ENCODE measurements at regions not wholly inside any gene's neighbourhood (a gene's known extent, or its start where the extent isn't known, plus 50 kb on each side); places are given as distances from the start of the nearest gene placed in this dataset.

DNA sequence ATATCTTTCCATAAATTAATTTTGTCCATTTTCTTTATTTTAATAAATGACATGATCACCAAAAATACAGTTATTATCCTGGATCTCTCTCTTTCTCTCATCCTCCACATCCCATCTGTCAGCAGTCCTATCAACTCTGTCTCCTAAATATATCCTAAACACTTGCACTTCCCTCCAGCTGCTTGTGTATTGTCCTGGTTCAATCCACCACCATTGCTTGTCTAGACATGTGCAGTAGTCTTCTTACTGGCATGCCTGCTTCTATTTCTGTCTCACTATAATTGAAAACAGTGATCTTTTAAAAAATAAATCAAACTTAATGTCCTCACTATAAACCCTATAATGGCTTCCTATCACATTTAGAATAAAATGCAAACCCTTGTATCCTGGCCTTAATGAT, 2168.6 kb upstream of the PIK3C3 start:
- DNase-seq: no peak
- Histone ChIP-seq H3K27me3 (no peaks in the 10 kb centered on the region), H3K36me3 (no peaks in the 10 kb centered on the region), H3K4me3 (no peak overlapping the region), H3K27ac (no peak overlapping the region), H3K9me3 (no peaks in the 10 kb centered on the region), H3K4me1 (no peaks in the 10 kb centered on the region)
- intact Hi-C loops (cut with DNase I): no loop called here
- TF ChIP-seq EP300 (IDR thresholded peaks at IDR 0.05) (no peak), POLR2A (IDR thresholded peaks at IDR 0.05) (no peak), POLR2AphosphoS5 (IDR thresholded peaks at IDR 0.05) (no peak)
- TF ChIP-seq, protein P1, sequence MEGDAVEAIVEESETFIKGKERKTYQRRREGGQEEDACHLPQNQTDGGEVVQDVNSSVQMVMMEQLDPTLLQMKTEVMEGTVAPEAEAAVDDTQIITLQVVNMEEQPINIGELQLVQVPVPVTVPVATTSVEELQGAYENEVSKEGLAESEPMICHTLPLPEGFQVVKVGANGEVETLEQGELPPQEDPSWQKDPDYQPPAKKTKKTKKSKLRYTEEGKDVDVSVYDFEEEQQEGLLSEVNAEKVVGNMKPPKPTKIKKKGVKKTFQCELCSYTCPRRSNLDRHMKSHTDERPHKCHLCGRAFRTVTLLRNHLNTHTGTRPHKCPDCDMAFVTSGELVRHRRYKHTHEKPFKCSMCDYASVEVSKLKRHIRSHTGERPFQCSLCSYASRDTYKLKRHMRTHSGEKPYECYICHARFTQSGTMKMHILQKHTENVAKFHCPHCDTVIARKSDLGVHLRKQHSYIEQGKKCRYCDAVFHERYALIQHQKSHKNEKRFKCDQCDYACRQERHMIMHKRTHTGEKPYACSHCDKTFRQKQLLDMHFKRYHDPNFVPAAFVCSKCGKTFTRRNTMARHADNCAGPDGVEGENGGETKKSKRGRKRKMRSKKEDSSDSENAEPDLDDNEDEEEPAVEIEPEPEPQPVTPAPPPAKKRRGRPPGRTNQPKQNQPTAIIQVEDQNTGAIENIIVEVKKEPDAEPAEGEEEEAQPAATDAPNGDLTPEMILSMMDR (IDR thresholded peaks at IDR 0.05): no peak

DNA sequence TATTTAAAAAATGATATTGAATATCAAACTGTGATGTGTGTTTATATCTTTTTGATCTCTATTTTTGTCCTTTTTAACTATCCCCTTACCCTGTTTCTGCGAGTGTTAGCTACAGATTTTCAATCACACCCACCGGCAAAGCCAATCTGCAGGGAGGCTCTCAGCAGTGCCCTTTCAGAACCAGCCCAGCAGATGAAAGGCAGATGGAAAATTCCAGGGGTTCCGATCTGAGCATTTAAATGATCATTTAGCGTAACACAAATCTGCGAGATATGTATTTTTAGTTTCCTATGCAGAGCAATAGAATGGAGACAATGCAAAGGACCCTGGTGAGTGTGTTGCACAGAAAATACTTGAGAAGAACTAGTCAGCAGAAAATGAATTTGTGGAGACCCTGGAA, 2170.5 kb upstream of the PIK3C3 start:
- H3K36me3 ChIP-seq: no peaks in the 10 kb centered on the region
- H3K27ac ChIP-seq: no peak overlapping the region
- H3K27me3 ChIP-seq: no peaks in the 10 kb centered on the region
- DNase-seq: no peak
- intact Hi-C loops (cut with DNase I): no loop called here
- no peaks in the 10 kb centered on the region for H3K9me3 ChIP-seq
- H3K4me3 ChIP-seq: no peak overlapping the region
- WGBS, 2 donors: 93% methylated on average over 5 of the region's 5 CpGs
- TF ChIP-seq, protein P1 (IDR thresholded peaks at IDR 0.05): no peak
- no peak for TF ChIP-seq EP300 (IDR thresholded peaks at IDR 0.05)
- TF ChIP-seq POLR2AphosphoS5 (IDR thresholded peaks at IDR 0.05): no peak
- no peak for TF ChIP-seq POLR2A (IDR thresholded peaks at IDR 0.05)
- H3K4me1 ChIP-seq: no peaks in the 10 kb centered on the region

DNA sequence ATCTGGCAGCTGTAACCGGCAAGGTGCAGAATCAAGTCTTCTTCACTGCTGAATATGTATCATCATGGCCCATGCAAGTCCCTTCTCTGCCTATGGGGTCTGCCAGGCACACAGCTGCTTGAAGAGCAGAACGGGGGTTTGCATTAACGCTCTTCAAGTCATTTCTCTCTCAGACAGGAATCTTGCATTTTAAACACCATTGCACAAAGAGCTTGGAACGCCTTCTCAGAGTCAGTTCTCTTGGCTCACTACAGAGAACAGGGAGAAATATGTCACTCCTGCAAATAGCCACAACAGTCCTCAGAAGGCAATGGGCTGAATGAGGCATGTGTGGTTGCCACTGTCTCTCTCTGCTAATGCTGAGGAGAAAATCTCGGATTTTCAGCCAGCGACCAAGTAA, 2173.5 kb upstream of the PIK3C3 start:
- Histone ChIP-seq H3K36me3 (no peaks in the 10 kb centered on the region), H3K4me3 (no peak overlapping the region), H3K9me3 (peaks cover 0 to 3% (median 0%) of the 10 kb centered on the region in 4 donors), H3K4me1 (no peaks in the 10 kb centered on the region), H3K27ac (no peak overlapping the region), H3K27me3 (no peaks in the 10 kb centered on the region)
- 86 to 89% methylated on average over 6 of the region's 6 CpGs for WGBS, 2 donors
- no peak for TF ChIP-seq POLR2AphosphoS5 (IDR thresholded peaks at IDR 0.05)
- TF ChIP-seq EP300 (IDR thresholded peaks at IDR 0.05): no peak
- no peak for TF ChIP-seq POLR2A (IDR thresholded peaks at IDR 0.05)
- TF ChIP-seq, protein P1 (IDR thresholded peaks at IDR 0.05): no peak
- DNase-seq: no peak
- intact Hi-C loops (cut with DNase I): no loop called here

DNA sequence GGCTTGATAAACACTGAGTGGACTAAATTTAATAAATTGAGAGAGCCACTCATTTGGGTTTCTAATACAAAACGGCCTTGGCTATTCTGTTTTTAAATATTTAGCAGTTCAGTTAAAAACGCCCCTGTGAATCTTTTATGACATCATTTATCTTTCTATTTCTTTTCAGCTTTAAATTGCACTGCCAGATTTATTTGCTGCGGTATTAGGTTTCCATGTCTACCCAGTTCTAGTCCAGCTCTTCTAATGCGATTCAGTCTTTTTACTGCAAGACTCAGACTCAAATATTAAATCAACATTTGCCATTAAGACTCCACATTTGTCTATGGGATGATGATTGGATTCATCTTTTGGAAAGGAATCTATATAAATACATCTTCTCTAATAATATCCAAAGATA, 2174.3 kb upstream of the PIK3C3 start:
- H3K4me3 ChIP-seq: no peak overlapping the region
- H3K27me3 ChIP-seq: no peaks in the 10 kb centered on the region
- H3K36me3 ChIP-seq: no peaks in the 10 kb centered on the region
- WGBS, 2 donors: 87% methylated on average over 4 of the region's 4 CpGs
- DNase-seq: no peak
- H3K9me3 ChIP-seq: peaks cover 0 to 3% (median 0%) of the 10 kb centered on the region in 4 donors
- no peak overlapping the region for H3K27ac ChIP-seq
- no peaks in the 10 kb centered on the region for H3K4me1 ChIP-seq
- TF ChIP-seq, protein P1 (IDR thresholded peaks at IDR 0.05): no peak
- intact Hi-C loops (cut with DNase I): no loop called here

DNA sequence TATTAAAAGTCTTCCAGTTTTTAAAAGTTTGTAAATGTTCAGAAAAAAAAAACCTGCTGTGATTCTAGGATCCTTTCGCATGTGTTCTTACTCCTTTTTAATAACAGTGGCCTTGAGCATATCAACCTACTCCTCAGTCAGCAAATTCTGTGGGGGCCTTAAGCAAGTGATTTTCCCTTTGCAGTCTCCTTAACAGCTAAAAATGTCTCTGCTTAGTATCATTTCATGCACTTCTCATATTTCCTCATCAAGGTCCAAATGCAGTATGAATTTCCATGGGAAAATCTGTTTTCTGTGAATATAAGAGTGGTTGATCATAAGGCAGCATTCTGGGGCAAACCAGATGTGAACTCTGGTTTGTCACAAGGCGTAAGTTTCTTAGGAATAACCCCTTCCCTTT, 2175.1 kb upstream of the PIK3C3 start:
- WGBS, 2 donors: 92 to 96% methylated on average over 2 of the region's 2 CpGs
- peaks cover 0 to 3% (median 0%) of the 10 kb centered on the region in 4 donors for H3K9me3 ChIP-seq
- no peaks in the 10 kb centered on the region for H3K36me3 ChIP-seq
- no peak for DNase-seq
- H3K27me3 ChIP-seq: no peaks in the 10 kb centered on the region
- H3K4me1 ChIP-seq: no peaks in the 10 kb centered on the region
- intact Hi-C loops (cut with DNase I): no loop called here
- TF ChIP-seq EP300 (IDR thresholded peaks at IDR 0.05) (no peak), POLR2A (IDR thresholded peaks at IDR 0.05) (no peak), POLR2AphosphoS5 (IDR thresholded peaks at IDR 0.05) (no peak)
- TF ChIP-seq, protein P1 (IDR thresholded peaks at IDR 0.05): no peak
- H3K27ac ChIP-seq: no peak overlapping the region
- H3K4me3 ChIP-seq: no peak overlapping the region

Data from sigmoid colon (tissue), 6 donors.